Left ventricle myocardium inferior (tissue), 1 donor: ENCODE measurements at regions not wholly inside any gene's neighbourhood (a gene's known extent, or its start where the extent isn't known, plus 50 kb on each side); places are given as distances from the start of the nearest gene placed in this dataset.

Experiments used
- DNase-seq: peaks from one replicate; pipeline ENCODE4 v3.0.0-alpha.2; 2020
- H3K27ac ChIP-seq: fragments of 200-600 bp; replicated peaks from 2 replicates; pipeline ENCODE4 v1.8.0; 2021
- H3K27me3 ChIP-seq: fragments of 200-600 bp; 2 replicates; pipeline ENCODE4 v1.8.0; 2021; ENCODE audit warnings: low read depth
- H3K36me3 ChIP-seq: fragments of 200-600 bp; 2 replicates; pipeline ENCODE4 v1.8.0; 2021
- H3K4me1 ChIP-seq: fragments of 200-600 bp; 2 replicates; pipeline ENCODE4 v1.8.0; 2021
- H3K4me3 ChIP-seq: fragments of 200-600 bp; 2 replicates; pipeline ENCODE4 v1.8.0; 2021; ENCODE audit warnings: mild to moderate bottlenecking, moderate library complexity
- H3K9me3 ChIP-seq: fragments of 200-600 bp; replicated peaks from 2 replicates; pipeline ENCODE4 v1.8.0; 2021
- intact Hi-C: fragments of 100-400 bp; cut with micrococcal nuclease; formaldehyde crosslinking; loops from one replicate; pipeline ENCODE4 v1.11.0; 2022
- TF ChIP-seq, protein P1 (sequence below): fragments of 200-600 bp; IDR thresholded peaks from 2 replicates; pipeline ENCODE4 v1.8.0; 2021; ENCODE audit warnings: antibody characterized with exemption, mild to moderate bottlenecking, borderline replicate concordance
- donor health status: DM: no; HTN: yes; CAD: no; lungs with severe emphysema.

- Histone ChIP-seq H3K4me1 (peaks cover 15% of the 10 kb centered on the region), H3K36me3 (no peaks in the 10 kb centered on the region), H3K27ac (no peak overlapping the region), H3K9me3 (no peaks in the 10 kb centered on the region), H3K4me3 (no peak overlapping the region), H3K27me3 (no peaks in the 10 kb centered on the region)
- DNase-seq = no peak
- intact Hi-C loops = no loop called here
- TF ChIP-seq, protein P1, sequence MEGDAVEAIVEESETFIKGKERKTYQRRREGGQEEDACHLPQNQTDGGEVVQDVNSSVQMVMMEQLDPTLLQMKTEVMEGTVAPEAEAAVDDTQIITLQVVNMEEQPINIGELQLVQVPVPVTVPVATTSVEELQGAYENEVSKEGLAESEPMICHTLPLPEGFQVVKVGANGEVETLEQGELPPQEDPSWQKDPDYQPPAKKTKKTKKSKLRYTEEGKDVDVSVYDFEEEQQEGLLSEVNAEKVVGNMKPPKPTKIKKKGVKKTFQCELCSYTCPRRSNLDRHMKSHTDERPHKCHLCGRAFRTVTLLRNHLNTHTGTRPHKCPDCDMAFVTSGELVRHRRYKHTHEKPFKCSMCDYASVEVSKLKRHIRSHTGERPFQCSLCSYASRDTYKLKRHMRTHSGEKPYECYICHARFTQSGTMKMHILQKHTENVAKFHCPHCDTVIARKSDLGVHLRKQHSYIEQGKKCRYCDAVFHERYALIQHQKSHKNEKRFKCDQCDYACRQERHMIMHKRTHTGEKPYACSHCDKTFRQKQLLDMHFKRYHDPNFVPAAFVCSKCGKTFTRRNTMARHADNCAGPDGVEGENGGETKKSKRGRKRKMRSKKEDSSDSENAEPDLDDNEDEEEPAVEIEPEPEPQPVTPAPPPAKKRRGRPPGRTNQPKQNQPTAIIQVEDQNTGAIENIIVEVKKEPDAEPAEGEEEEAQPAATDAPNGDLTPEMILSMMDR = no peak
These were observed 86.2 kb upstream of the IRF2BP2 start for GRCh38 chr1:234696148-234696576.

- Histone ChIP-seq H3K4me1 (peaks cover 3% of the 10 kb centered on the region), H3K27me3 (no peaks in the 10 kb centered on the region), H3K9me3 (no peaks in the 10 kb centered on the region), H3K4me3 (no peak overlapping the region), H3K27ac (no peak overlapping the region), H3K36me3 (no peaks in the 10 kb centered on the region)
- TF ChIP-seq, protein P1 = no peak
- intact Hi-C loops = no loop called here
- no peak for DNase-seq
These were observed 84.7 kb upstream of the IRF2BP2 start for GRCh38 chr1:234694661-234695060.

- Histone ChIP-seq H3K27me3 (no peaks in the 10 kb centered on the region), H3K4me1 (no peaks in the 10 kb centered on the region), H3K9me3 (no peaks in the 10 kb centered on the region), H3K4me3 (no peak overlapping the region), H3K27ac (no peak overlapping the region), H3K36me3 (no peaks in the 10 kb centered on the region)
- intact Hi-C loops = no loop called here
- no peak for DNase-seq
- TF ChIP-seq, protein P1 = no peak
These were observed 83.1 kb upstream of the IRF2BP2 start for GRCh38 chr1:234692966-234693580.

- Histone ChIP-seq H3K27ac (no peak overlapping the region), H3K4me1 (no peaks in the 10 kb centered on the region), H3K36me3 (no peaks in the 10 kb centered on the region), H3K9me3 (no peaks in the 10 kb centered on the region), H3K27me3 (no peaks in the 10 kb centered on the region), H3K4me3 (no peak overlapping the region)
- TF ChIP-seq, protein P1 = peak; percentile 20
- intact Hi-C loops = no loop called here
- no peak for DNase-seq
These were observed 81.6 kb upstream of the IRF2BP2 start for GRCh38 chr1:234691567-234691966.

- H3K4me3 ChIP-seq = no peak overlapping the region
- H3K36me3 ChIP-seq = no peaks in the 10 kb centered on the region
- H3K4me1 ChIP-seq = no peaks in the 10 kb centered on the region
- H3K27ac ChIP-seq = no peak overlapping the region
- DNase-seq = no peak
- TF ChIP-seq, protein P1 = no peak
- no peaks in the 10 kb centered on the region for H3K27me3 ChIP-seq
- peaks cover 7% of the 10 kb centered on the region for H3K9me3 ChIP-seq
- intact Hi-C loops = no loop called here
These were observed 80.9 kb upstream of the IRF2BP2 start for GRCh38 chr1:234690872-234691271.
